ENCODE measurements at regions not wholly inside any gene's neighbourhood (a gene's known extent, or its start where the extent isn't known, plus 50 kb on each side); places are given as distances from the start of the nearest gene placed in this dataset.
"Not testable (repeated sequence)": the region's sequence is repeated elsewhere in the genome, so short reads cannot be mapped to it uniquely, and the experiment has no call there.

- no peak for DNase-seq (ENCODE audit: low read depth)
Observed at GRCh38 chr13:108003626-108004025, 211.7 kb downstream of the LIG4 start.

- DNase-seq (ENCODE audit: low read depth), result no peak
Observed at GRCh38 chr13:108000998-108001397, 214.3 kb downstream of the LIG4 start.

GRCh38 chr13:107999751-108000150 lies 215.6 kb downstream of the LIG4 start:
- DNase-seq (ENCODE audit: low read depth), result no peak

GRCh38 chr13:107994137-107994536 lies 221.2 kb downstream of the LIG4 start:
- DNase-seq (ENCODE audit: low read depth), result no peak

GRCh38 chr13:107993239-107993949 lies 221.9 kb downstream of the LIG4 start:
- no peak for DNase-seq (ENCODE audit: low read depth)

- no peak for DNase-seq (ENCODE audit: low read depth)
Observed at GRCh38 chr13:107992542-107992941, 222.8 kb downstream of the LIG4 start.

- no peak for DNase-seq (ENCODE audit: low read depth)
Observed at GRCh38 chr13:107977071-107977574, 238.2 kb downstream of the LIG4 start.

- DNase-seq (ENCODE audit: low read depth), result no peak
Observed at GRCh38 chr13:107976628-107977027, 238.7 kb downstream of the LIG4 start.

GRCh38 chr13:107974409-107974808 lies 240.9 kb downstream of the LIG4 start:
- DNase-seq (ENCODE audit: low read depth), result no peak

- DNase-seq (ENCODE audit: low read depth), result no peak
Observed at GRCh38 chr13:107969546-107969945, 245.8 kb downstream of the LIG4 start.

GRCh38 chr13:107968470-107968869 lies 246.9 kb downstream of the LIG4 start:
- DNase-seq (ENCODE audit: low read depth), result no peak

- DNase-seq (ENCODE audit: low read depth), result no peak
Observed at GRCh38 chr13:107964395-107964794, 250.9 kb downstream of the LIG4 start.

- DNase-seq (ENCODE audit: low read depth), result no peak
Observed at GRCh38 chr13:107961849-107962608, 253.3 kb downstream of the LIG4 start.

GRCh38 chr13:107960301-107960700 lies 255.0 kb downstream of the LIG4 start:
- no peak for DNase-seq (ENCODE audit: low read depth)

GRCh38 chr13:107956889-107957288 lies 258.4 kb downstream of the LIG4 start:
- no peak for DNase-seq (ENCODE audit: low read depth)

- no peak for DNase-seq (ENCODE audit: low read depth)
Observed at GRCh38 chr13:107942030-107942617, 273.2 kb downstream of the LIG4 start.

GRCh38 chr13:107941345-107942029 lies 273.8 kb downstream of the LIG4 start:
- no peak for DNase-seq (ENCODE audit: low read depth)

GRCh38 chr13:107937848-107938247 lies 277.5 kb downstream of the LIG4 start:
- DNase-seq (ENCODE audit: low read depth), result no peak

- no peak for DNase-seq (ENCODE audit: low read depth)
Observed at GRCh38 chr13:107931056-107931455, 284.3 kb downstream of the LIG4 start.

GRCh38 chr13:107928762-107929161 lies 286.6 kb downstream of the LIG4 start:
- no peak for DNase-seq (ENCODE audit: low read depth)

GRCh38 chr13:107927557-107927956 lies 287.8 kb downstream of the LIG4 start:
- no peak for DNase-seq (ENCODE audit: low read depth)

GRCh38 chr13:107926515-107926914 lies 288.8 kb downstream of the LIG4 start:
- not testable (repeated sequence) for DNase-seq (ENCODE audit: low read depth)

Data from activated T-helper 9 cell treated with anti-CD3 and anti-CD28 coated beads, Interleukin-2, amount 50 U/mL, for 16 hours (primary cell).